GM12892 (cell line): ENCODE measurements at regions not wholly inside any gene's neighbourhood (a gene's known extent, or its start where the extent isn't known, plus 50 kb on each side); places are given as distances from the start of the nearest gene placed in this dataset.
"Not testable (repeated sequence)": the region's sequence is repeated elsewhere in the genome, so short reads cannot be mapped to it uniquely, and the experiment has no call there.

Experiments used
- DNase-seq: peaks from one replicate; pipeline ENCODE4 v3.0.0; 2011; ENCODE audit not compliant: insufficient read length
- FAIRE-seq: peaks from 2 replicates; lab custom pipeline; 2011; peaks lifted over from hg19 to GRCh38; lab: Jason Lieb, UNC
- POLR2A ChIP-seq: IDR thresholded peaks from 2 replicates; pipeline ENCODE4 v1.6.1; 2011; ENCODE audit warnings: low read depth, low read length, control low read depth
- POLR2AphosphoS5 ChIP-seq: IDR thresholded peaks from 2 replicates; pipeline ENCODE4 v1.6.1; 2011; ENCODE audit warnings: low read depth, low read length, control low read depth
- TAF1 ChIP-seq: IDR thresholded peaks from 2 replicates; pipeline ENCODE4 v1.6.1; 2011; ENCODE audit warnings: low read depth, mild to moderate bottlenecking, control low read depth, low read length, borderline replicate concordance

DNA sequence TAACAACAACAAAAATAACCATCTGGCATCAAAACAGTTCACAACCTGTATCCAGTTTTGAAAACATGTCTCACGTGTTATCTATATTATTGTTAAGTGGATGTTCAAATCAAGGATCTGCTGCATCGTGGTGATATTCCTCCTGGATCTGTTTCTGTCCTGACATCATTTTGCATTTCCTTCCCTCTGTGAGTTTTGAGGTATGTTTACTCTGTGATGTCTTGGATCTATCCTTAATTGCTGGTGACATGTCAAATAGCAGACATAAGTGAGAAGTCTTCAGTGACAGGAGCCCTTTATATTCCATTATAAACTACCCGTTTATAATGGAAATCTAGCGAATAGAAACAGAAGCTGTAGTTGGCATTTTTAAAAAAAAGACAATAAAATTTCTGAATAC, 381.8 kb upstream of the NOX3 start:
- no peak for DNase-seq
- no peak for TF ChIP-seq POLR2AphosphoS5
- no peak for TF ChIP-seq TAF1
- TF ChIP-seq POLR2A: no peak
- no peak for FAIRE-seq

DNA sequence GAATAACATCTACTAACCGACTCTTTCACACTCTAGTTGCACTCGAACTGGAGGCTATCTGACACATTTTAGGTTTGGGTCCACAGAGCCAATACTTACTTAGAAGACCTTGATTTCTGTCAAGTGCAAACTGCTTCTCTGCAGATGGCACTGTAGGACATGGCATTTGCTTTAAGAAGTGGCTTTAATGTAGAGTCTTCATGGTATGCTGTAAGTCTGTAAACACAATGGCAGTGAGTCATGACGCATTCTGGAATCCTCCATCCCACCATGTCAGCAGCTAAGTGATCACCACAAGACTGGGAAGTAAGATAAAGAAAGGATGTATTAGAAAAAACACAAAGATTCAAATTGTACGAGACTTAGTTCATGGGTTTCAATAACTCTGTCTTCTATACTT, 377.0 kb upstream of the NOX3 start:
- FAIRE-seq: no peak
- DNase-seq: no peak
- no peak for TF ChIP-seq POLR2A
- no peak for TF ChIP-seq TAF1
- TF ChIP-seq POLR2AphosphoS5: no peak

DNA sequence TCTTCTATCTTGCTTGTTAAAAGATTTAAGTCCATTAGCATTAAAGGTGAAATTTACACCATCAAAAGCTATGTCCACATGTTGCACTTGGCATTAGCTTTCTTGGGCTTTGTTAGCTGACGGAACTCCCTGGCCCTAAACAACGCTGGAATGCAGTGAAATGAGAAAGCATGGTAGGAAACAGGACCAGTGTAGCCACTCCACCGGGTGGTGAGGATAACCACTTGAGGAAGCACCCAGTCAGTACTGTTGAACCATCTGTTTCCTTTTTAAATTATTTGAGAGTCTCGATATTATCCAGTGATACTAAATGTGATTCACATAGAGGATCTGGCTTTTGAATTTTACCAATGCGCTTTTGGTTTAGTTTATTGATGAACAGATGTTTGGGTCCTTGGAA, 374.9 kb upstream of the NOX3 start:
- TF ChIP-seq POLR2AphosphoS5 (no peak), POLR2A (no peak), TAF1 (no peak)
- FAIRE-seq (no peak), DNase-seq (no peak)

DNA sequence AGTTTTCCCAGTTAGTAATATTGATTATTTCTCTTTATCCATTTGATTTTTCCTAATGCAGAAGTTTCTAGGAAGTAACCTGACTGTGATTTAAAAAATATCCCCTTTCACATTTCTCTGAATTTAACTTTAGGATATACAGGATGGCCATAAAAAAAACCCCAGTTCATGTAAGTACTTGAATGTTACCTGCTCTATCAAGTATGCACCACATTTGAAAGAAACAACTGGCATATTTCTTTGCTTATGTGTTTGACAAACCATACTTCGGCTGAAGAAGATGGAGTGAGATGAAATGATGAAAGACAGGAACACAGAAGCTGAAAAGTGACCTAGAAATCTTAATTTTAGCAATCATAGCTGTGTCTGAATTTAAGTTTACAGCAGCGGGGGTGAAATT, 374.0 kb upstream of the NOX3 start:
- TF ChIP-seq POLR2AphosphoS5: no peak
- FAIRE-seq: no peak
- DNase-seq: no peak

DNA sequence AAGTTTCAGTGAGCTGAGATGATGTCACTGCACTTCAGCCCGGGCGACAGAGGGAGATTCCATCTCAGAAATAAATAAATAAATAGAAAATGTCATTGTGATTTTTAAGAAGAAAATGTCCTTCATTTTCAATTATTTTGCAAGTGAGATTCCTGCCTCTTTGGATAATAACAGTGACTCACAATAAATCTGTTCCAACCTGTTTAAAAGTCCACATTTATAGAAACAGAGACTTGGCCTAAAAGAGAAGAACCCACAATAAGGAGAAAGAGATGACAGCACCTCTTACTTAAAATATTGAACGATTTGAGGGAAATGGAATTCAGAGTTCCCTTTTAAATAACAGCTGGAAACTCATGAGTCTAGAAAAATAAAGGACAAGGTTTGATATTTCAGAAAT, 373.4 kb upstream of the NOX3 start:
- DNase-seq (no peak), FAIRE-seq (no peak)
- TF ChIP-seq POLR2AphosphoS5: no peak
- no peak for TF ChIP-seq TAF1
- TF ChIP-seq POLR2A: no peak

DNA sequence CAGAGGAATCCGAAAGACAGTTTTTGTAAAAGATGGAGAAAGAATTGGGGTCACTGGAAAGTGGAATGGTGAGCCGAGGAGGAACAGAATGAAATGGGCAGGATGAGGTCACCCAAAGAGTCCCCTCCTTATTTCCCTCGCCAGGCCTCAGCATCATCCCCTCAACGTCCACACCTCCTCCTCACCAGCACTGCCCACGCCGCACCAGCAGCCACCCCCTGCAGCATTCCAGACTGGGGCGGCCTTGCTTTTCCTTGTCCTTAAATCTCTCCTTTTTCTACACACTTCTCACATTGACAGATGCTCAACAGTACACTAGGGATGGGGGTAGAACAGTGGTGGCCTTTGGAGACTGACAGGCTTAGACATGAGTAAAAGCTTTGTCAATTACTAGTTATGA, 363.1 kb upstream of the NOX3 start:
- FAIRE-seq: no peak
- DNase-seq: no peak
- TF ChIP-seq POLR2A (no peak), TAF1 (no peak), POLR2AphosphoS5 (no peak)

DNA sequence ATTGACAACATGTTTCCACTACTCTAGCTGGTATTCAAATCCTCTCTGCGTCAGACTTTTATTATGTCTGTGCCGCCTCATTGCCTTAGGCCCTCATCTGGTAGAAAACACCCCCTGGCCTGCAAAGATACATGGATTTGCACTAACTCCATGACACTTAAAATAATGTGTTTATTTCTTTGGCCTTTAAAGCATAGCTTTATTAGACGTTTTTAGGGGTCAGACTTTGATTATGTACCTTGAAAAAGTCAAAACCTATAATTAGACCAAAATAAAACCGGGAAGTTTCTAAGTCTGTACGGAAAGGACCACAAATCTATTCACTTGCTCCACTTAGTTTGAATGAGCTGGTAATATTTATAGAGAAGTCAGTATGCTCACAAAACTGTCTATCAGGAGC, 357.9 kb upstream of the NOX3 start:
- no peak for FAIRE-seq
- TF ChIP-seq TAF1: no peak
- no peak for TF ChIP-seq POLR2AphosphoS5
- TF ChIP-seq POLR2A: no peak

DNA sequence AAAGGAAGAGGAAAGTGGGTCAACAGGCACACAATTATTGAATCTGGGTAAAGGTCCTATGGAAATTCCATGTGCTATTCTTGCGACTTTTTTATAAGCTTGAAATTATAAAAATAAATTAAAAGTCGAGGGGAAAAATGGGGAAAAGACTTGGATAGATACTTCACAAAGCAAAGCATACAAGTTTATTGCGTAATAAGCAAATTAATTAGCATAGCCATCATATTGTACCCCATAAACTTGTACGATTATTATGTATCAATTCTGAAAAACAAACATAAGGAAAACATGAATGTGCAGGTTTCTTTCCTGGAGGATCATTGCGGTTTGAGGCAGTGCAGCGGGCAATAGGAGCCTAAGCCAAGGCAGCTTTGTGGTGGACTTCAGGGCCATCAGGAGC, 351.6 kb upstream of the NOX3 start:
- FAIRE-seq (no peak), DNase-seq (no peak)
- TF ChIP-seq POLR2A (no peak), POLR2AphosphoS5 (no peak), TAF1 (no peak)

More for the DNA sequence above, 357.9 kb upstream of the NOX3 start:
- no peak for DNase-seq

DNA sequence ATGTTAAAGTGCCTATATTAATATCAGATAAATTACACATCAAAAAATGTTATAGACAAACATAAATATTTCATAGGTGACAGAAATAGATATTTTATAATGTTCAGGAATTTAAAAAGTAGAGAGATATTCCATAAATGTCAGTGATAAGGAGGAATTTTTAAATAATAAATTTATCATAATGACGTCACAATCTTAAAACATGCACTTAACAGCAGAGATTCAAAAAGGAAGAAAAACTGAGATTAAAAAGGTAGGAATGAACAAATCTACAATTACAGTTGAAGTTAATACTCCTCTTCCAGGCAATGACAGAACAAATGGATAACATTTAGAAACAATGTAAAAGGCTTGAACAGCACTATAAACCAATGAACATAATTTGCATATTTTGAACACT, 345.4 kb upstream of the NOX3 start:
- DNase-seq (no peak), FAIRE-seq (no peak)
- no peak for TF ChIP-seq POLR2AphosphoS5
- TF ChIP-seq POLR2A: no peak
- TF ChIP-seq TAF1: no peak

DNA sequence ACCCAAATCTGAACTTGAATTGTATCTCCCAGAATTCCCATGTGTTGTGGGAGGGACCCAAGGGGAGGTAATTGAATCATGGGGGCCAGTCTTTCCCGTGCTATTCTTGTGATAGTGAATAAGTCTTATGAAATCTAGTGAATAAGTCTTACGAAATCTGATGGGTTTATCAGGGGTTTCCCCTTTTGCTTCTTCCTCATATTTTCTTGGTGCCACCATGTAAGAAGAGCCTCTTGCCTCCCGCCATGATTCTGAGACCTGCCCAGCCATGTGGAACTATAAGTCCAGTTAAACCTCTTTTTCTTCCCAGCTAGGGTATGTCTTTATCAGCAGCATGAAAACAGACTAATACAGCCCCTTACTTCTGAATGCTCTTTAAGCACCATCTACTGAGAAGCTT, 343.2 kb upstream of the NOX3 start:
- not testable (repeated sequence) for FAIRE-seq, DNase-seq

DNA sequence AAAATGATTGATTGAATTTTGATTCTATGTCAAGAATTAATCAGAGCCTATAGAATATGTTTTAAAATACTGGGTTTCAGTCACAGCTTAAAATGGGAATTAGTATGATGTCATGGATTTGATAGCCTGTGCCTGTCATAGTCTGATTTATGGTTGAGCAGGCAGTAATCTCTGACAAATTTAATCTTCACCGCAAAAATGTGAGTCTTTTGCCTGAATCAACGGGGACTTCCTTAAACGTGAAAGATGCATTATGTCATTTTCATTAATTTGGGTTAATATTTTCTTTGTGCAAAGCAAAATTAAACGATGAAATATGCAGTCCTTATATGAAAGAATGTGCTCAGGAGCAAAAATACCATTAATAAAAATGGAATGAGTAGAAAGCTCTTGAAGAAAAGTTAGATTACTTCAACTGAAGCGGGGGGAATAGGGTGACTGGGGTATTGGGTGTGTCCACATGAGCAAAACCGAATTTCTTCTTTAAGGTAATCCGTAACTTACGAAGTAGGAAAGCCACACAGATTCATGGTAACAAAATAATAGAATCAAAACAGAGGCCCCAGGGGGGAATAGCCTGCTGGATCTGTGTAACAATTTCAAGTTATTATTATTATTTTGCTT, 339.6 kb upstream of the NOX3 start:
- FAIRE-seq (no peak), DNase-seq (no peak)
- TF ChIP-seq TAF1 (no peak), POLR2A (no peak), POLR2AphosphoS5 (no peak)

DNA sequence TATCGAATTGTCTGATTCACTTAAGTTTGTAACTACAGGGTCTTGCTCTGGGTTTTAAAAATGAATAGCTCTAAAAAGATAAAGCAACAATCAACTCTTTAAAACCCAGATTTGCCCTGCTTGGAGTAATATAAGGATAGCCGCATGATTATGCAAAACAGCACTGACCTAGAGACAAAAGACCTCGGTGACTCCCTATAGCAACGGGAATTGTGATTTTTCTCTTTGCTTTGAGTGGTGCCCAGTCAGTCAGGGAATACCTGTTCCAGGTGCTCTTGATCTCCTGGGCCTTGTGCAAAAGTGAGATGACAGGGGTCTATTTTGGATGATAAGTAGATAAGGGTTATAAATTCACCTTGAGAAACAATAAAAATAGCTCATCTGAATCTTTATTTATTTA, 336.3 kb upstream of the NOX3 start:
- no peak for FAIRE-seq
- DNase-seq: no peak
- TF ChIP-seq POLR2A (no peak), TAF1 (no peak)

DNA sequence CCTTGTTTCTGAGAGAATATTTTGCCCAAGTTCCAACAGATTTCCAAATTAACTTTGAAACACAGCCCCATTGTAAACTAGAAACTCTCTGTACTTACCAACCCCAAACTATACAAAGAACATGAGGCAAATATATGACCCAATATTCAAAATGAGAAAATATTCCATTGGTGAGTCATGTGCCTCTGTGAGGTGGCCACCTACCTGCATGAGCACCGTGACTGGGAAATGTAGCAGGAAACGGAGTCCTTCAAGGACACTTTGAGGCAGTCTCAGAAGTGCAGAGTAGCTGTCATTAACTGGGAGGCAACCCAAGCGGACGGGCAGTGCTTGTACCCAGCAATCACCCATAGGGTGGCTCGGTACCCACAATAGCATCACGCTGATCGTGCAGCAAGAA, 335.5 kb upstream of the NOX3 start:
- TF ChIP-seq POLR2A (no peak), TAF1 (no peak), POLR2AphosphoS5 (no peak)
- no peak for DNase-seq
- no peak for FAIRE-seq
